ENCODE measurements at regions not wholly inside any gene's neighbourhood (a gene's known extent, or its start where the extent isn't known, plus 50 kb on each side); places are given as distances from the start of the nearest gene placed in this dataset.
"Not testable (repeated sequence)": the region's sequence is repeated elsewhere in the genome, so short reads cannot be mapped to it uniquely, and the experiment has no call there.

DNA sequence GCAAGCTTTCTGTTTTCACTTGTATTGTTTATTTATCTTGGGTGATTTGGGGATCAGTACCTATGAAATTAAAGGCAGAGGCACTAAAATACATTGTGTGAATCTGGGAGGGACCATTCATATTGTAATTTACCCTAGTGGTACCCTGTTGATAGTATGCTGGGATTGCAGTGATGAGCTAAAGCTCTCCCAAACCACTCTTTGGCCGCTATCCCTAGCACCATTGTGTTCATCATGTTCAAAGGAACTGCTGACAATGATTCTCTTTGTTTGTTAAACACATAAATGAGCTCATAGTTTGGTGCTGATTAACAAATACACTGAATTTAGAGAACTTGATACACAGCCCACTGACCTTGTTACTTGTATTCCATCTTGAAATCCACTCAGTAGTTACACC is 1469.8 kb downstream of the CDH11 start:
- no peak overlapping the region for H3K9ac ChIP-seq (ENCODE audit: low read depth, low read length, poor library complexity)
- H3K14ac ChIP-seq (ENCODE audit: low read length) = no peak overlapping the region
- no peaks in the 10 kb centered on the region for H3K79me1 ChIP-seq (ENCODE audit: low read depth, low read length)
- no peaks in the 10 kb centered on the region for H3K27me3 ChIP-seq (ENCODE audit: control insufficient read depth in 3 of 3, insufficient read depth in 3 of 3, low read depth in 1 of 3, low read length in 3 of 3)
- peaks cover 3% of the 10 kb centered on the region in 2 donors for H3K4me1 ChIP-seq (ENCODE audit: control insufficient read depth in 2 of 2, insufficient read depth in 1 of 2, low read depth in 1 of 2, low read length in 2 of 2)
- H2BK15ac ChIP-seq (ENCODE audit: low read length) = no peak overlapping the region
- no peak overlapping the region for H4K8ac ChIP-seq (ENCODE audit: low read depth, low read length)
- no peak overlapping the region for H2BK5ac ChIP-seq (ENCODE audit: low read length)
- H2AFZ ChIP-seq (ENCODE audit: low read length) = no peak overlapping the region
- H4K91ac ChIP-seq (ENCODE audit: low read depth, low read length, poor library complexity) = no peak overlapping the region
- no peak overlapping the region for H3K4me3 ChIP-seq (ENCODE audit: low read length in 2 of 2)
- no peak overlapping the region for H3K27ac ChIP-seq (replicated peaks; ENCODE audit: low read length)
- H2AK5ac ChIP-seq (ENCODE audit: low read depth, low read length) = no peak overlapping the region
- no CpG with 5 or more reads among the region's 1 CpG for WGBS, 2 donors (ENCODE audit: extremely low coverage in 2 of 2, insufficient read length in 2 of 2, insufficient replicate concordance in 1 of 2)
- H3K23ac ChIP-seq (ENCODE audit: low read depth, low read length, poor library complexity) = no peak overlapping the region
- no peaks in the 10 kb centered on the region for H3K36me3 ChIP-seq (replicated peaks in 1 of 2; ENCODE audit: control insufficient read depth in 2 of 2, insufficient read depth in 2 of 2, low read length in 2 of 2)
- H3K18ac ChIP-seq (ENCODE audit: low read length) = no peak overlapping the region
- no peaks in the 10 kb centered on the region for H3K9me3 ChIP-seq (replicated peaks in 1 of 2; ENCODE audit: control insufficient read depth in 2 of 2, insufficient read depth in 1 of 2, low read depth in 1 of 2, low read length in 2 of 2)
- no peak for DNase-seq (ENCODE audit: low spot score)
- no peak overlapping the region for H3K4me2 ChIP-seq (ENCODE audit: insufficient read depth, low read length, poor library complexity, severe bottlenecking)
- no peak overlapping the region for H2BK120ac ChIP-seq (ENCODE audit: low read depth, low read length)
- no peak overlapping the region for H3K4ac ChIP-seq (ENCODE audit: low read length)
- no peak overlapping the region for H2BK12ac ChIP-seq (ENCODE audit: low read length)

- Histone ChIP-seq H3K23ac (ENCODE audit: low read depth, low read length, poor library complexity) (no peak overlapping the region), H3K18ac (ENCODE audit: low read length) (no peak overlapping the region), H3K27ac (replicated peaks; ENCODE audit: low read length) (no peak overlapping the region), H2BK12ac (ENCODE audit: low read length) (no peak overlapping the region), H3K4me1 (ENCODE audit: control insufficient read depth in 2 of 2, insufficient read depth in 1 of 2, low read depth in 1 of 2, low read length in 2 of 2) (no peaks in the 10 kb centered on the region), H2BK15ac (ENCODE audit: low read length) (no peak overlapping the region), H3K79me1 (ENCODE audit: low read depth, low read length) (no peaks in the 10 kb centered on the region), H3K36me3 (replicated peaks in 1 of 2; ENCODE audit: control insufficient read depth in 2 of 2, insufficient read depth in 2 of 2, low read length in 2 of 2) (no peaks in the 10 kb centered on the region), H4K8ac (ENCODE audit: low read depth, low read length) (no peak overlapping the region), H2AK5ac (ENCODE audit: low read depth, low read length) (no peak overlapping the region), H3K27me3 (ENCODE audit: control insufficient read depth in 3 of 3, insufficient read depth in 3 of 3, low read depth in 1 of 3, low read length in 3 of 3) (no peaks in the 10 kb centered on the region), H3K14ac (ENCODE audit: low read length) (no peak overlapping the region), H4K91ac (ENCODE audit: low read depth, low read length, poor library complexity) (no peak overlapping the region), H3K4me2 (ENCODE audit: insufficient read depth, low read length, poor library complexity, severe bottlenecking) (no peak overlapping the region), H3K4ac (ENCODE audit: low read length) (no peak overlapping the region), H3K9me3 (replicated peaks in 1 of 2; ENCODE audit: control insufficient read depth in 2 of 2, insufficient read depth in 1 of 2, low read depth in 1 of 2, low read length in 2 of 2) (no peaks in the 10 kb centered on the region), H2BK5ac (ENCODE audit: low read length) (no peak overlapping the region), H3K9ac (ENCODE audit: low read depth, low read length, poor library complexity) (no peak overlapping the region), H3K4me3 (ENCODE audit: low read length in 2 of 2) (no peak overlapping the region), H2BK120ac (ENCODE audit: low read depth, low read length) (no peak overlapping the region), H2AFZ (ENCODE audit: low read length) (no peak overlapping the region)
- WGBS, 2 donors (ENCODE audit: extremely low coverage in 2 of 2, insufficient read length in 2 of 2, insufficient replicate concordance in 1 of 2) = no CpG with 5 or more reads among the region's 4 CpGs
- no peak for DNase-seq (ENCODE audit: low spot score)
These were observed 1471.3 kb downstream of the CDH11 start for GRCh38 chr16:63650550-63650949.

GRCh38 chr16:63633706-63634445 is 1488.0 kb downstream of the CDH11 start:
- DNase-seq (ENCODE audit: low spot score) = not testable (repeated sequence)

DNA sequence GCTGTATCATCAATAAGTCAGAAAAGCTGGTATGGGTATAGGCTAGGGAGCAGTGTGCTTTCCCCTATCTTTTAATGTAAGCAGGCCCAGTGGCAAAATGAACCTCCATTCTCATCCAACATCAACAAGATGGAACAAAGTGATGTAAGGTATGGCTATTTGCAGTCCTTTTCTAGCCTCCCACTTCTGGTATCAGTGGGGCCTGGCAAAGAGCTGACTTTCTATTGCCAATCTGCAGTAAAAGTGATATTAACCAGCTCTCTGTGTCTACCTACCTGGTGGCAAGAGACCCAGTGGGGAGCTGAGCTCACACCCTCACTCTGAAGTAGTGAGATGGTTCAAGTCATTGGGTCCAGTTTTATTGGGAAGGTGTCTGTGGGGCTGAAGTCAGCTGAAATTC is 1492.6 kb downstream of the CDH11 start:
- Histone ChIP-seq H3K4me2 (ENCODE audit: insufficient read depth, low read length, poor library complexity, severe bottlenecking) (no peak overlapping the region), H2AFZ (ENCODE audit: low read length) (no peak overlapping the region), H3K4me3 (ENCODE audit: low read length in 2 of 2) (no peak overlapping the region), H3K4me1 (ENCODE audit: control insufficient read depth in 2 of 2, insufficient read depth in 1 of 2, low read depth in 1 of 2, low read length in 2 of 2) (peaks cover 0 to 2% of the 10 kb centered on the region in 2 donors), H3K23ac (ENCODE audit: low read depth, low read length, poor library complexity) (no peak overlapping the region), H3K4ac (ENCODE audit: low read length) (no peak overlapping the region), H3K9me3 (replicated peaks in 1 of 2; ENCODE audit: control insufficient read depth in 2 of 2, insufficient read depth in 1 of 2, low read depth in 1 of 2, low read length in 2 of 2) (no peaks in the 10 kb centered on the region), H3K36me3 (replicated peaks in 1 of 2; ENCODE audit: control insufficient read depth in 2 of 2, insufficient read depth in 2 of 2, low read length in 2 of 2) (peaks cover 0 to 1% of the 10 kb centered on the region in 2 donors), H3K18ac (ENCODE audit: low read length) (peak overlapping the region; percentile 13), H4K91ac (ENCODE audit: low read depth, low read length, poor library complexity) (no peak overlapping the region), H3K14ac (ENCODE audit: low read length) (no peak overlapping the region), H3K27me3 (ENCODE audit: control insufficient read depth in 3 of 3, insufficient read depth in 3 of 3, low read depth in 1 of 3, low read length in 3 of 3) (no peaks in the 10 kb centered on the region), H4K8ac (ENCODE audit: low read depth, low read length) (no peak overlapping the region), H2BK12ac (ENCODE audit: low read length) (no peak overlapping the region), H2BK15ac (ENCODE audit: low read length) (no peak overlapping the region), H2AK5ac (ENCODE audit: low read depth, low read length) (peak overlapping the region; percentile 10), H3K9ac (ENCODE audit: low read depth, low read length, poor library complexity) (no peak overlapping the region), H3K79me1 (ENCODE audit: low read depth, low read length) (no peaks in the 10 kb centered on the region), H2BK120ac (ENCODE audit: low read depth, low read length) (no peak overlapping the region), H3K27ac (replicated peaks; ENCODE audit: low read length) (no peak overlapping the region), H2BK5ac (ENCODE audit: low read length) (no peak overlapping the region)
- DNase-seq (ENCODE audit: low spot score) = no peak

More at GRCh38 chr16:63633706-63634445, 1488.0 kb downstream of the CDH11 start:
- H3K27ac ChIP-seq (replicated peaks; ENCODE audit: low read length); H2BK15ac ChIP-seq (ENCODE audit: low read length); H3K9me3 ChIP-seq (replicated peaks in 1 of 2; ENCODE audit: control insufficient read depth in 2 of 2, insufficient read depth in 1 of 2, low read depth in 1 of 2, low read length in 2 of 2); H2AK5ac ChIP-seq (ENCODE audit: low read depth, low read length); H2AFZ ChIP-seq (ENCODE audit: low read length); H3K79me1 ChIP-seq (ENCODE audit: low read depth, low read length); H2BK5ac ChIP-seq (ENCODE audit: low read length); H4K8ac ChIP-seq (ENCODE audit: low read depth, low read length); H3K36me3 ChIP-seq (replicated peaks in 1 of 2; ENCODE audit: control insufficient read depth in 2 of 2, insufficient read depth in 2 of 2, low read length in 2 of 2); H2BK120ac ChIP-seq (ENCODE audit: low read depth, low read length); H4K91ac ChIP-seq (ENCODE audit: low read depth, low read length, poor library complexity); H3K14ac ChIP-seq (ENCODE audit: low read length); H3K4ac ChIP-seq (ENCODE audit: low read length); H3K4me2 ChIP-seq (ENCODE audit: insufficient read depth, low read length, poor library complexity, severe bottlenecking); H3K27me3 ChIP-seq (ENCODE audit: control insufficient read depth in 3 of 3, insufficient read depth in 3 of 3, low read depth in 1 of 3, low read length in 3 of 3); H2BK12ac ChIP-seq (ENCODE audit: low read length); H3K4me3 ChIP-seq (ENCODE audit: low read length in 2 of 2); H3K9ac ChIP-seq (ENCODE audit: low read depth, low read length, poor library complexity); H3K23ac ChIP-seq (ENCODE audit: low read depth, low read length, poor library complexity); H3K4me1 ChIP-seq (ENCODE audit: control insufficient read depth in 2 of 2, insufficient read depth in 1 of 2, low read depth in 1 of 2, low read length in 2 of 2); H3K18ac ChIP-seq (ENCODE audit: low read length): not testable (repeated sequence)
- WGBS, 2 donors (ENCODE audit: extremely low coverage in 2 of 2, insufficient read length in 2 of 2, insufficient replicate concordance in 1 of 2) = no CpG with 5 or more reads among the region's 10 CpGs
